BE2C (cell line): ENCODE measurements at regions not wholly inside any gene's neighbourhood (a gene's known extent, or its start where the extent isn't known, plus 50 kb on each side); places are given as distances from the start of the nearest gene placed in this dataset.
A peak's percentile ranks its signal among the peaks of the same experiment; 100 is the strongest.
"Not testable (repeated sequence)": the region's sequence is repeated elsewhere in the genome, so short reads cannot be mapped to it uniquely, and the experiment has no call there.

ENCODE experiments used
- DNase-seq: peaks from one replicate; pipeline ENCODE4 v3.0.0-alpha.2; 2020
- H3K27me3 ChIP-seq: fragments of 250-450 bp; sonication (Bioruptor Pico); 2 replicates; pipeline ENCODE4 v1.5.1; 2020; ENCODE audit warnings: mild to moderate bottlenecking
- H3K36me3 ChIP-seq: fragments of 250-450 bp; sonication (Bioruptor Pico); 2 replicates; pipeline ENCODE4 v1.5.1; 2020; ENCODE audit warnings: mild to moderate bottlenecking
- H3K4me1 ChIP-seq: fragments of 250-450 bp; sonication (Bioruptor Pico); 2 replicates; pipeline ENCODE4 v1.5.1; 2020
- H3K4me3 ChIP-seq: 2 replicates; pipeline ENCODE4 v1.5.1; 2011; ENCODE audit warnings: low read depth, low read length
- H3K9me3 ChIP-seq: fragments of 250-450 bp; sonication (Bioruptor Pico); 2 replicates; pipeline ENCODE4 v1.5.1; 2020
- CTCF ChIP-seq: IDR thresholded peaks from 2 replicates; pipeline ENCODE4 v1.5.1; 2012; ENCODE audit warnings: mild to moderate bottlenecking, low read depth, low read length

GRCh38 chr4:3942569-3942971, 176.4 kb downstream of the ADRA2C start:
- H3K27me3 ChIP-seq, H3K4me1 ChIP-seq: not testable (repeated sequence)
- peak; percentile 60 for TF ChIP-seq CTCF

GRCh38 chr4:3943051-3943450, 176.9 kb downstream of the ADRA2C start:
- DNase-seq, H3K4me3 ChIP-seq, H3K4me1 ChIP-seq, H3K36me3 ChIP-seq, H3K27me3 ChIP-seq, H3K9me3 ChIP-seq: not testable (repeated sequence)

More at GRCh38 chr4:3942569-3942971, 176.4 kb downstream of the ADRA2C start:
- H3K36me3 ChIP-seq, H3K4me3 ChIP-seq, H3K9me3 ChIP-seq: not testable (repeated sequence)
- DNase-seq = peak; percentile 56

- no peak for DNase-seq
- TF ChIP-seq CTCF = no peak
- H3K36me3 ChIP-seq = no peaks in the 10 kb centered on the region
Observed at GRCh38 chr4:3945511-3946290, 179.5 kb downstream of the ADRA2C start.

GRCh38 chr4:3946553-3946952, 180.4 kb downstream of the ADRA2C start:
- H3K9me3 ChIP-seq, H3K4me1 ChIP-seq, H3K36me3 ChIP-seq, DNase-seq, H3K4me3 ChIP-seq, H3K27me3 ChIP-seq: not testable (repeated sequence)

More at GRCh38 chr4:3945511-3946290, 179.5 kb downstream of the ADRA2C start:
- no peaks in the 10 kb centered on the region for H3K4me1 ChIP-seq
- no peaks in the 10 kb centered on the region for H3K9me3 ChIP-seq
- H3K27me3 ChIP-seq = no peaks in the 10 kb centered on the region
- no peak overlapping the region for H3K4me3 ChIP-seq

- H3K36me3 ChIP-seq, H3K27me3 ChIP-seq, DNase-seq, H3K4me3 ChIP-seq, H3K9me3 ChIP-seq, H3K4me1 ChIP-seq: not testable (repeated sequence)
Observed at GRCh38 chr4:3947761-3948160, 181.6 kb downstream of the ADRA2C start.

- not testable (repeated sequence) for H3K4me1 ChIP-seq, DNase-seq, H3K27me3 ChIP-seq, H3K9me3 ChIP-seq, H3K36me3 ChIP-seq, H3K4me3 ChIP-seq
Observed at GRCh38 chr4:3948210-3948609, 182.0 kb downstream of the ADRA2C start.

- peak; percentile 50 for TF ChIP-seq CTCF
- peak; percentile 73 for DNase-seq
Observed at GRCh38 chr4:3949916-3950315, 183.7 kb downstream of the ADRA2C start.

GRCh38 chr4:3952443-3953139, 186.4 kb downstream of the ADRA2C start:
- not testable (repeated sequence) for H3K27me3 ChIP-seq, H3K4me3 ChIP-seq, H3K36me3 ChIP-seq, DNase-seq, H3K4me1 ChIP-seq, H3K9me3 ChIP-seq

More at GRCh38 chr4:3949916-3950315, 183.7 kb downstream of the ADRA2C start:
- H3K4me3 ChIP-seq, H3K36me3 ChIP-seq, H3K4me1 ChIP-seq, H3K27me3 ChIP-seq, H3K9me3 ChIP-seq: not testable (repeated sequence)

GRCh38 chr4:3953140-3953489, 186.9 kb downstream of the ADRA2C start:
- not testable (repeated sequence) for H3K36me3 ChIP-seq, H3K4me1 ChIP-seq, H3K27me3 ChIP-seq, DNase-seq, H3K4me3 ChIP-seq, H3K9me3 ChIP-seq

GRCh38 chr4:3954540-3955320, 188.5 kb downstream of the ADRA2C start:
- not testable (repeated sequence) for H3K4me1 ChIP-seq, H3K9me3 ChIP-seq, H3K36me3 ChIP-seq, H3K27me3 ChIP-seq
- peak overlapping the region; percentile 66 for H3K4me3 ChIP-seq
- peak; percentile 92 for DNase-seq

GRCh38 chr4:3955321-3956164, 189.4 kb downstream of the ADRA2C start:
- H3K4me1 ChIP-seq = not testable (repeated sequence)

More at GRCh38 chr4:3955321-3956164, 189.4 kb downstream of the ADRA2C start:
- H3K27me3 ChIP-seq, H3K9me3 ChIP-seq, H3K36me3 ChIP-seq: not testable (repeated sequence)
- DNase-seq = peak; percentile 100
- peak overlapping the region; percentile 66 for H3K4me3 ChIP-seq
